ENCODE measurements at regions not wholly inside any gene's neighbourhood (a gene's known extent, or its start where the extent isn't known, plus 50 kb on each side); places are given as distances from the start of the nearest gene placed in this dataset.

- no peak for DNase-seq (ENCODE audit: low spot score)
Measured at GRCh38 chr18:1954583-1955312, 616.6 kb downstream of the METTL4 start.

- no peak for DNase-seq (ENCODE audit: low spot score)
Measured at GRCh38 chr18:1958798-1959197, 612.5 kb downstream of the METTL4 start.

DNA sequence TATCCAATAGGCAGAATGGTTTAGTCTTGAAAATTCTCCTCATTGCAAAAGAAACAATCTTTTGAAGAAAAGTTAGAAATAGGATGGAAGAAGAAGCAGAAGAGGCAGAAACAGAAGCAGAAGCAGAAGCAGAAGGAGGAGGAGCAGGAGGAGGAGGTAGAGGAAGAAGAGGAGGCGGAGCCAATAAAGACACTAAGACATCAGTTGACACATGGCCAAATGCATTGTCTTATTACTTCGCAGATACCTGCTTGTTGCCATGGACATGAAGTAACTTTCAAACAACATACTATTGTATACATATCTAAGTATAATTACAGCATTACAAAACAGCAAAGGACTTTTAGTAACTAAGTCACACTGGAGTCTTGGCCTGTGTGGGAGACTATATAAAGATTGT is 606.3 kb downstream of the METTL4 start:
- no peak for DNase-seq (ENCODE audit: low spot score)

DNA sequence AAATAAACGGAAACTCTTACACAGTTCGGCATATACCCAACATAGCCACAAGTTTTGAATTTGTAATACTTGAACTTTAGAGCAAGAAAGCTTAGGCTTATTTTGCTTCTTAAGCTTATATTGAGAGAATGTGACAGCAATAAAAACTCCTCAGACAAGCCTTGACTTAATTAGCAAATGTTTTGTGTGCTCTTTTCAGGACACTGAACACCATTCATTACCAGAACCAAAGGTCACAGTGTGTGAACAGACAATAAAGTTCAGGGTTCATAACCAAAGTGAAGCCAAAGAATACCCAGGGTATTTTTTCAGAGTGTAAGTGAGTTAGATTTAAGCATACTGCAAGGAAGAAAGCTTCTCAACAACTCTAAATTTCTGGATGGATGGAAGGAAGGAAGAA is 605.8 kb downstream of the METTL4 start:
- DNase-seq (ENCODE audit: low spot score), result no peak

- DNase-seq (ENCODE audit: low spot score), result no peak
Measured at GRCh38 chr18:1968801-1969498, 602.4 kb downstream of the METTL4 start.

DNA sequence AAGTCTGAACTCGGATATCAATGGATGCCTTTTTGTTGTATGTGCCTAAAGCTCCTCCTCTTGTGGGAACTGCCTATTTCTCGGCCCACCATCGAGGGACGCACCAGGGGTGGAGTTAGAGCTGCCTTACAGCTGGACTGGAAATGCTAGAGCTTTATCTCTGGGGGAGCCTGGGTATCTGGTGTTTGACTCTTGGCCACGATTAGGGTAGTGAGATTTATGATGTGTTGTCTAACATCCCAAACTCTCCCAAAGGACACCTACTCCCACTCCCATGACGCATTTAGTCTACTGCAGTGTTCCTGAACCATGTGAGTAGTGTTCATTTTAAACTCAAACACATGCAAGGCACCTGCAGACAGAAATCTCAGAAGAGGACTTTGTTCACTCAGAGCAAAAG is 594.8 kb downstream of the METTL4 start:
- no peak for DNase-seq (ENCODE audit: low spot score)

DNA sequence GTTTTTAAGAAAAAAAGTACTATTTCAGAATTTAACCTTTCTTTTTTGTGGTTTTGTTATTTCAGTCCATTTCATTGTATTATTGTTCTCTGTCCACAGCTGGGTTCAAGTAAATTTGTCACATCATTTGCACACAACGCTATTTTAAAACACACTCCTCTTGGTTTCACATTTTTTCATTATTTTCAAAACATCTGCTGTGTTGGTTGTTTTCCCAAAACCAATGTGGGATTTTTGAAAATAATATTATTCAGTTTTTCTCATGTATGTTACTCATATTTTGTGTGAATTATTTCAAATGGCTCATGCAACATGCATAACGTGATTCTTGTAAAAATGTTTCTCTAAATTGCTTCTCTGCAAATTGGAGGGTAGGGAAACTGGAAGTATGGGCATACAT is 589.2 kb downstream of the METTL4 start:
- DNase-seq (ENCODE audit: low spot score), result no peak

- DNase-seq (ENCODE audit: low spot score), result no peak
Measured at GRCh38 chr18:1983746-1984515, 587.4 kb downstream of the METTL4 start.

DNA sequence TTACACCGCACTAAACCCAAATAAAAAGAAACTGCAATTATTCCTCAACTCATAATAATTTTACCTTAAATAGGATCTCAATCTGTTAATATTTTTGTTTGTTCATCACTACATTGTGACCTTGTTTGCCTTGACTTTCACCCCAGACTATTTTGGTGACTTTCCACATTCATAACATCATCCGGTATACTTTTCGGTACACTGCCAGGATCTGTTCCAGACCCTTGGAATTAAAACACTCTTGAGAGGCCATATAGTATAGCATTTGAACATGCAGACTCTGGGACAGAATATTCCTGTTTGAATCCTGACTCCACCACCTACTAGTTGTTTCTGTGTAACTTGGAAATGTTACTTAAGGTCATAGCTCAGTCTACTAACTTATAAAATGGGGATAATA is 577.4 kb downstream of the METTL4 start:
- DNase-seq (ENCODE audit: low spot score), result no peak

GRCh38 chr18:1994471-1994870 is 576.8 kb downstream of the METTL4 start:
- DNase-seq (ENCODE audit: low spot score), result no peak

DNA sequence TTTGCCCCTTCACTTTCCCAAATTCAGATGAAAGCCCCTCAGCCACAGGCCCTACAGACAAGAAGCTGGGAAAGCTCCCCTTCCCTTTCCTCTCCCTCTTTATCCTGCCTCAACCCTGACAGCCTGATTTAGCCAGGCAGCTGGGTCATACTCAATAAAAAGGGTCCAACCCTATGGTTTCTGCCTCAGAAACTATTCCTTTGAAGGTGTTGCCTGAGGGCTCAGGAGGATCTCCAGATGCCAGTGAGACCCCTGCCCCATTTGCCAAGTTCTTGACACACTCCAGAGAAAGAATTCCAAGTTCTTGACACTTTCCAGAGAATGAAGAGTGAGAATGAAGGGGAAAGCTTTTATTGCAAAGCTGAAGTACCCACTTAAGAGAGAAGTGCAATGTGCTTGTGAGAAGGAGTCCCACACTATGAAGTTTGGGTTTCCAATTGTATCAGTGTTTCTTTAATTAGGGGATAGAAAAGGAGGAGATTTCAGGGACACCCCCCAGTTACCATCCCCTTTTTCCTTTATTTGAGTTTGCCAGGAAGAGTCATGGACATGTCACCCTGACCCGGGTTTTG is 576.2 kb downstream of the METTL4 start:
- DNase-seq (ENCODE audit: low spot score), result no peak

DNA sequence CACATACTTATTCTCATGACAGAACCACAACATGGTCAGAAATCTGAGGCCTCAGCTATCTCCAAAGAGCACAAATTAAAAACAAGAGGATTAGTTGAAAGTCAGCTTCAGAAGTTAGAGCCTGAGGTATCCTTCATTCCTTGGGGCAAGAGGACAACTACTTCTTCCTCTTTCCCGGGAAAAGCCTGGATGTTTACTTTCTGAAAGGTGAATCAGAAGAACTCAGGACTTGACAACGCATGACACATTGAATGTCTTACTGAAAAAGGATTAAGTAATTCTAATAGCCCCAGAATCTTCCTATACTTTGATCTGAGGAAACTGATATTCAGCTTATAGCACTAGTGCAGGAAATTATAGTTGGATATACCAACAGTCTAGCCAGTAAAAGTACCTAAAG is 573.2 kb downstream of the METTL4 start:
- DNase-seq (ENCODE audit: low spot score), result no peak

DNA sequence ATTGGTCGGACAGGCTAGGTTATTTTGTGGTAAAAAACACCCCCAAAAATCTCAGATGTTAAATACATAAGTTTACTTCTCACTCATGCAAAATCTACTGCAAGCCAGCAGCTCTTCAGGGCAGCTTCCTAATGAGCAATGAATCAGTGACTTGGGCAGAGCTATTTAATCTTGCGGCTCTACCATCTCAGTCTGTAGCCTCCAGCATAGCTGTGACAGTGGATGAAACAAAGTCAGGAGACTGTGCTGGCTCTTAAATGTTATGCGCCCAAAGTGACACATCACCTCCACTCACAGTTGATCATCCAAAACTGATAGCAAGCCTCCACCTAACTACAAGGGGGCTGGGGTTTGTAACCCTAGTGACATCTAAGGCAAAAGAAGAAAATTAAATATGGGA is 571.9 kb downstream of the METTL4 start:
- no peak for DNase-seq (ENCODE audit: low spot score)

- DNase-seq (ENCODE audit: low spot score), result no peak
Measured at GRCh38 chr18:2002151-2002550, 569.2 kb downstream of the METTL4 start.

GRCh38 chr18:2002604-2003003 is 568.7 kb downstream of the METTL4 start:
- no peak for DNase-seq (ENCODE audit: low spot score)

- no peak for DNase-seq (ENCODE audit: low spot score)
Measured at GRCh38 chr18:2009942-2010697, 561.2 kb downstream of the METTL4 start.

DNA sequence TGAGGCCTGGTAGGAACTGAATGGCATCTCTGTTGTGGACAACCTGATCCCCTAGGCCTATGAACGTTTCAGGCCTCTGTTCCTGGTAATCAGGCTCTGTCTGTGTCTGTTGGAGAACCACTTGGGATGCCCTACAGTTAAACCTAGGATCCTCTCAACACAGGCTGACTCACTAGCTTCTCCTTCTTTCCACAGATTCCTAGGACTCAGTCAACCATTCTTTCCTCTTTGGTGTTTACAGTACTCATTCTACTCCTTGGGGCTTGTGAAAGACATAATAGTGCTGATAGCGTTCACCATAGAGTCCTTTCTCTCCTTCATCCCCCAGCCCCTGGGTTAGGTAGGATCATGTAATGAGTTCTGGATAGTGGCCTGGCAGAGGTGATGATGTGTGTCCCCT is 544.3 kb downstream of the METTL4 start:
- DNase-seq (ENCODE audit: low spot score), result no peak

DNA sequence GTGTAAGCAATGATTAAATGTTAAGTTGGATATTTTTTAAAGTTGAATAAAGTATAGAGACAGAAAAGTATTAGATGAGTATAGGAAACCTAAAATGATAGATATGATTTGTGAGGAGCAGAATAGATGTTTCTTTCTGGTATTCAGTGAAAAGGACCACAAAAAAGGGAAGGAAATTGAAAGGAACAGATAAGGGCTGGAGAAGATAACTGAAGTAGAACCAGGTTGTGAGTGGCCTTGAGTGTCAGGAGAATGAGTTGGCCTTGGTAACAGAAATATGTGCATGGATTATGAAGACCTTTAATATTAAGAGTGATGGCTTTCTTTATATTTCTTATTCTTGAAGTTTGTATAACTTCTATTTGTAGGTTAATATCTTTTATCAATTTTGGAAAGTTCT is 543.5 kb downstream of the METTL4 start:
- DNase-seq (ENCODE audit: low spot score), result no peak

GRCh38 chr18:2028986-2029385 is 542.3 kb downstream of the METTL4 start:
- no peak for DNase-seq (ENCODE audit: low spot score)

DNA sequence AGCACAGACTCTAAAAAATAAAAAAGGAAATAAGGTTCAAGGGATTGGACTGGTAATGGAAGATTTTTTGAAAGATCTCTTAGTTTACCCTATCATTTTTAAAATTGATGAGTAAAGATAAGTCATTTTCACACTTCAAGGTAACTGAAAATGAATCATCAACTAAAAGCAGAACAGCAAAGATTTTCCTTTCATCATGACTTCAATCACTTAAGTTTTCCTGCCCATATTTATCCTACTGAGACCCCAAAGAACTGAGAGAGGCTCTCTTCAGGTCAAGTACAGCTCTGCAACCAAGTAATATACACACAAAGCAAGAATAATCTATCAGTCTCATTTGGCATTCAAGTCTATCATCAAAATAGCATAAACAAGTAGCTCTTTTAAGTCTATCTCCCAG is 540.7 kb downstream of the METTL4 start:
- no peak for DNase-seq (ENCODE audit: low spot score)

GRCh38 chr18:2032036-2032435 is 539.3 kb downstream of the METTL4 start:
- DNase-seq (ENCODE audit: low spot score), result no peak

GRCh38 chr18:2035056-2035455 is 536.2 kb downstream of the METTL4 start:
- DNase-seq (ENCODE audit: low spot score), result no peak
